Erythroblast (primary cell): ENCODE measurements at regions not wholly inside any gene's neighbourhood (a gene's known extent, or its start where the extent isn't known, plus 50 kb on each side); places are given as distances from the start of the nearest gene placed in this dataset.
"Not testable (repeated sequence)": the region's sequence is repeated elsewhere in the genome, so short reads cannot be mapped to it uniquely, and the experiment has no call there.

ENCODE experiments used
- GATA1 ChIP-seq: IDR thresholded peaks from 2 replicates; pipeline ENCODE4 v1.6.1; 2011; ENCODE audit warnings: low read depth, mild to moderate bottlenecking, control low read depth, low read length, moderate library complexity
- POLR2A ChIP-seq: IDR thresholded peaks from 2 replicates; pipeline ENCODE4 v1.6.1; 2011; ENCODE audit warnings: mild to moderate bottlenecking, low read length

DNA sequence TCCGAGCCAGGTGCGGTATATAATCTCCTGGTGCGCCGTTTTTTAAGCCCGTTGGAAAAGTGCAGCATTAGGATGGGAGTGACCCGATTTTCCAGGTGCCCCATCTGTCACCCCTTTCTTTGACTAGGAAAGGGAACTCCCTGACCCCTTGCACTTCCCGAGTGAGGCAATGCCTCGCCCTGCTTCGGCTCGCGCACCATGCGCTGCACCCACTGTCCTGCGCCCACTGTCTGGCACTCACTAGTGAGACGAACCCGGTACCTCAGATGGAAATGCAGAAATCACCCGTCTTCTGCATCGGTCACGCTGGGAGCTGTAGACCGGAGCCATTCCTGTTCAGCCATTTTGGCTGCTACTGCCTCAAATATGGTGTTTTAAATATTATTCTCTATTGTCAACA lies 198.0 kb downstream of the MEIS1 start:
- not testable (repeated sequence) for TF ChIP-seq POLR2A, GATA1
